ENCODE measurements at regions not wholly inside any gene's neighbourhood (a gene's known extent, or its start where the extent isn't known, plus 50 kb on each side); places are given as distances from the start of the nearest gene placed in this dataset.
"Not testable (repeated sequence)": the region's sequence is repeated elsewhere in the genome, so short reads cannot be mapped to it uniquely, and the experiment has no call there.

DNA sequence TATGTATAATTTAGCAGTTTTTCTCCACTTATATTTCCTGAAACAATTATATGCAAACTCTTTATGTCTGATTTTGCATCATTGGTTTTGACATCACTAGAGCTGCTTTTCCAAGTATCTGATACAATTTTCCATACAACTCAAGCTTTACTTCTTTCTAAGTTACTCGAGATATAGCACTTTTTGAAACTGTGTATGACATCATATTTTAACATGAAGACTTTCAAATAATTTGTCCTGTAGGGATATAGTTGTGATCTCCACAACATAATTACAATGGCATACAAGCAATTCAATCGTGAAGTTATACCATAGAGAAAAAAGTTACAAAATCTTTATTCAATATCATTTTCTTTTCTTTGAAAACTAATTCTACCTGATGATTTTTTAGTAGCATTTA is 173.0 kb downstream of the LEPR start:
- DNase-seq, result no peak

DNA sequence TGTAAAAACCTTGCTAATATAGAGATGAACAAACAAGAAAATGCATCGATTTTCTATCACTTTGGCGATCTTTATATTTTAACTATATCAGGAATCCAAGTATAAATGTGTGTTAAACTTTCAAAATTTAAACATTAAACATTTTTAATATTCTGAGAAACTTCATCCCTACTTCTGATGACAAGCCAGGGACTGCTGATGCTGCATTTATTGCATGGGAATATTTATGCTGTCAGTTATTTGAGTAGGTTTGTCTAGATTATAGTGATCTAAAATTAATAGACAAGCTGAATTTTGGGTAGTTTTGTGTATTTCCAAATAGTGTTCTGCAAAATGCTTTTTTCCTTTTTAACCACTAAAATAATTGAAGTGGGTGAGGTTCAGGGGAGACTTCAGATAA is 175.3 kb downstream of the LEPR start:
- no peak for DNase-seq

DNA sequence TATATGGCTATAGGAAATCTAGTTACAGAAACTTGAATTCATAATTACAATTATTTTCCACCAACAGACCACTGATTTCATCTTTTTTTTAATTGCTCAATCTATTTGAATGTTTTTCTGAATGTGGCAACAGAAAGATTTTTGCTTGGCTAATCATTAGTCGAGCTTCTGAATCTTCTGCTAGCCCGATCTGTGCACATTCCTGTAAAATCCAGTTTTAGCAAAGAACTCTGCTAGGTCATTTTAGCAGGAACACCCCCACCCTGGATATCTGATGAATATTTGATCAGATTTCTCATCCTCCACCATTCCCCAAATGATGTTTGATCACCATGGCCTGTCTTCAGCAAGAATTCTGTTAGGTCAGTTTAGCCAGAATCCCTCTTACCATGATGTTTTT is 176.3 kb downstream of the LEPR start:
- DNase-seq, result no peak

DNA sequence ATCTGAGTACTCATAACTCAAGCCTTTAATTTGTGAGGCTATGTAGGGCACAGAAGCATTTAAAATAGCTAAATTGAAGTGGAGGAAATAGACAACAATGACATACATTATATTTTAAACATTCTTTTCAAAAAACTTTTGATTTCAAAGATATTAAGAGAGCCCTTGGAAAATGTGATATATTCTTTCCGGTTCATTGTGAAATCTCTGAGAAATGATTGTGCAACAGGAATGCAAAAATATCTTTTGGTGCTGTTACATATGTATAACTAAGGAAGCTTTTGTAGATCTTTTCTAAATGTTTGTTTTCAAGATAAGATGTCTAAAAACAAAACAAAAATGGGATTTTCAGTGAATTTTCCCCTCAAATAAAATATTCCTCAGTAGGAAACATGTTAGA is 185.2 kb downstream of the LEPR start:
- no peak for DNase-seq

DNA sequence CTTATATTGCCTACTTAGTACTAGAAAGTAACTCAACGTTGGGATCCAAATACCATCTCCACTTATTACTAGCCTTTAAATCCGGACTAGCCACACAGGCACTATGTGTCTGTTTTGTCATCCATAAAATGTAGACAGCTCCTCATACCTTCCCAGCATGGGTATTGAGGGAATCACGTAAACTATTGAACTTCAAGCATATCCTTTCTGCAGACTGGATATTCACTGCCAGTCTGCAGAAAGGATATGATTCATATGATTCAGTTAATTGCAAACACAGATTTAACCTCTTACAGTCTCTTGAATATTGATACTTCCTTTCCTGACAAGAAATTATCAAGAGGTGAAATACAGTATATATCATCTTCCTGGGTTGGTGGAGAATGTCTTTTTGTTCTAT is 186.0 kb downstream of the LEPR start:
- no peak for DNase-seq

DNA sequence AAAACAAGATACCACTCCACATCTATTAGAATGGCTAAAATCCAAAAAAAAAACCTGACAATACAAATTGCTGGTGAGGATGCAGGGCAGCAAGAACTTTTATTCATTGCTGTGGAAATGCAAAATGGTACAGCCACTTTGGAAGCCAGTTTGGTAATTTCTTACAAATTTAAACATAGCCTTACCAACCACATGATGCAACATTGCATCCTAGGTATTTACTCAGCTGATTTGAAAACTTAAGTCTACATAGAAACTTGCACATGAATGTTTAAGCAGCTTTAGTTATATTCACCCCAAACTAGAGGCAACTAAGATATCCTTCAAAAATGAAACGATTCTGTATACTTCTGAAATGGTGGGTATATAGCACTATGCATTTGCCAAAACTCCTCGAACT is 178.8 kb upstream of the PDE4B start:
- no peak for DNase-seq

DNA sequence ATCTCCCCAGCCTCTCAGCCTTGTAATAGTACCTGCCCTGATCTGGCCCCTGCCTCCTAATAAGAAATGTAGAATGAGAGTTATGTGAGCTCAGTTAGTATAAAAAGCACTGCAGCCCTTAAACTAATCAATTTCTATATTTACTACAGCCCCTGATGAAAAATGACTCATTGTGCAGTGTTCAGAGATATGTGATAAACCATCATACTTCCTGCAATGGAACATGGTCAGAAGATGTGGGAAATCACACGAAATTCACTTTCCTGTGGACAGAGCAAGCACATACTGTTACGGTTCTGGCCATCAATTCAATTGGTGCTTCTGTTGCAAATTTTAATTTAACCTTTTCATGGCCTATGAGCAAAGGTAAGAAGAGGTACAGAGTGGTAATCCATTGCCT is 176.8 kb upstream of the PDE4B start:
- no peak for DNase-seq

DNA sequence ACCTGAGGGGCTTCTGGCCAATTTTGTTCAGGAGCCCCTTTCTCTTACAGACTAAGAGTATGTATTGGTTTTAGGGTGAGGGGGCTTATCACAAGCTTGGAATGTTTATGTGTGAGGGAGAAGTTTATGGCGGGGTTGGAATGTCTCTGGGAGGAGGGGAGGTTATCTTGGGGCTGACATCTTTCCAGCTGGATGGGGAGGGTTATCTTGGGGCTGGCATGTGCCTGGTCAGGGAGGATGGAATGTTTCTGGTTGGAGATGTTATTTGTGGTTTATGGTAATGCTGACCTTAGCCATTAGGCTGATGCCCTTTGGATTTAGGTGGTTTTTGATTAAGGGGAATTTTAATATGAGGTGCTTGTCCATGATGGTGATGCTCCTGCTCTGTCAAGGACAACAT is 171.0 kb upstream of the PDE4B start:
- not testable (repeated sequence) for DNase-seq

DNA sequence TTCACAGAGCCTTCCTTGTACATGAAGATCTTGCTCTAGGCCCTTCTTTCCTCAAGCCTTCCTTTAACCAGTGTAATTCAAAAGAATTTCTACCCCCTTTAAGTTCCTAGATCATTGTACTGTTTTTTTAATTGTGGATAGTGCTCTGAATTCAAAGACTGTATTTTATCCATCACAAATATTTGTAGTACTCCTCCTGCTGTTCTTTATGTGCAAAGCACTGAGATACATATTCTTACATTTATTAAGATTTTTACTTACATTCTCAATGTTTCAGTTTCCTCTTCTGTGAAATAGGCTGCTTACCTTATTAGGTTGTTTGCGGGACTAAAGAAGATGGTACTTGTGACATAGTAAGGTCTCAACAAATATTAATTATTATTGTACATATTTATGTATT is 168.8 kb upstream of the PDE4B start:
- DNase-seq, result no peak

DNA sequence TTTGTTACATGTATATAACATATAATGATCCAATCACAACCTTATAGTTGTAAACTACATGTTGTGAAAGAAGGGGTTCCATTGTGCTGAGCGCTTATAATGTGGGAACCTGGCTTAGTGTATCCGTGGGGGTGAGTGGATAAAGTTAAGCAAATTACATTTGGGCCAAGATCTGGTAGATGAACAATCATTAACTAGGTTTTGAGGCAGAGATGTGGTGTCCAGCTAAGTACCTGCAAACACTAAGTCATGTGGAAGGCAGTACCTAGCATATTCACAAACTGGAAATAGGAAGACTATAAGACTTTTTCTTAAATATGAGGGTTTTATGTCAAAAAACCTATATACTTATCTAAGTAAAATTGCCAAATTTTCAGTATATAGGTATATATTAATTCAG is 167.2 kb upstream of the PDE4B start:
- DNase-seq, result no peak

DNA sequence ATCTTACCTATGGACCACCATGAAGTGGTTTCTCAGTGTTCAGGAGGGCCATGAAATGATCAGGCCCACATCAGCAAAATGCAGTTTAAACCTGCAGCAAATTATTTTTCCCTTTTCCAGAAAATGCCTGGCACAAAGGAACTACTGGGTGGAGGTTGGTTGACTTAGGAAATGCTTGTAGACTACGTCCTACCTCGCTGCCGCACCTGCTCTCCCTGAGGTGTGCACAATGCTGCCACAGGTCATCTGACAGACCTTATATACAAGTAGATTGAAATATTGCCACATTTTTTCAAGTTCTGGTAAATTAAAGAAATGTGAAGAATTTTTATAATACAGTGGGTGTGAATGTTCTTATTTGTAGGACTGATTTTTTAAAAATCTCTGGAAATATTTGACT is 166.7 kb upstream of the PDE4B start:
- DNase-seq, result no peak

DNA sequence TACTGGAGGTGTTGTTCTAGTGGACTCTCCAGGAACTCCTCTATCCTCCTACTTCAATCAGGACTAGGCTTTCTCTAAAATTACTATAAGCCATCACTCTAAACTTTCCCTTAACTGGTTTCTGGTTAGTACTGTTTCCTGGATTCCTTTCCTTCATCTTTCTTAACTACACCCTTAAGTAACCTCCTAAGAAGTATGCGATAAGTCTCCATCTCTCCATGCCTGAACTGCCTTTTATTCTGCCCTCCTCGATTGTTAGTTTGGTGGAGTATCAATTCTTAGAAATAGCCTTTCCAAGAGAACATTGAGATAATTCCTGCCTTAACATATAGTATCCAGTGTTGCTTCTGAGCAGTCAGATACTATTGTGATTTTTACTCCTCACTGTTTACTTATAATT is 162.9 kb upstream of the PDE4B start:
- DNase-seq, result no peak

DNA sequence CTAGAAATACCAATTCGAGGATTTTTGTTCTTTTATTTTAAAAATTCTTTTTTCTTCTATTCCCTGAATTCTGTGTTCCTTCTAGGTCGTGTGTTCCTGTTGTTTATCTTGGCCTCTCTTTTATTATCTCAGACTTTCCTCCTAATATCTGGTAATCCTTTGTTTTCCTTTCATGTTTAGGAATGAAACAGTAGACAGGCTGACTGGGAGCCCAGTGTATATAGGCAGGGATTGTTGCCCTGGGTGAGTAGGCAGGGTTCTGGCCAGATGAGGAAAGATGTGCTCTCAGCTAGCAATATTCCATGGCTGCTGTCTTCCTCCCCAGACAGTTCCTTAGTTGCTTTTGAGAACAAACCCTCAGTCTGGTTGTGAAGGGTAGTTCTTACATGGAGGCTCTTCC is 161.8 kb upstream of the PDE4B start:
- DNase-seq, result no peak

DNA sequence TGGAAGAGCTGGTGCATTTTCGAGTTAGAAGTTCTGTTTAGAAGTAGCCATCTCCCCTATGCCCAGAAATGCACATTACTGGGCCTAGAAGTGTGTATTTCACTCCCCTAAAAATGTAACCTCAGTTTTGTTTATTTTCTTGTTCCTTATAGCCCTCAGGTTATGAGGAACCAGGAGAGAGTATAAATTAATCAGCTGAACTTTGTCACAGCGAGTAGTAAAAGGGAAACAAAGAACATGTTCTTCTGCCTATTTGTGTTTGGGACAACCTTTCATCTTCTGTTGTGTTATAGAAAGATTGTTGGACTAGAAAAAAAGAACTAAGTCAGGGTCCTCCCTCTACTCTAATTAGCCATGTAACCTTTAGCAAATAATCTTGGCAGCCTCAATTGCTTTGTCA is 160.5 kb upstream of the PDE4B start:
- DNase-seq, result no peak

DNA sequence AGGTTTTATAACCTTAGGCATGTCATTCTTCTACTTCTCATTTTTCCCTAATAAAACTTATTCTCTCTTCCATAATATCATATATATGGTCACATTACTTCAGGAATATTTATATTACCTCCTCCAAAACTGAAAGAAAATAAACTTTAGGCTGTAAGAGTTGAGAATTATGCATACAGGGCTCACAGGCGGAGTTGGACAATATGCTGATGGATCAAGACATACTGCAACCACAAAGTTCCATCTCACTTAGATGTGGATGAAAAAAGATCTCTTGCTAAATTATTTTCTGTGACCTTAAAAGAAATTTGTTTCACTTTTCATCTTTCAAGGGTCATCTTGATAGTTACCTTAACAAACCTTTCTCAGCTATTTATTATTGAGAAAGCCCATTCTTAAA is 152.6 kb upstream of the PDE4B start:
- no peak for DNase-seq

DNA sequence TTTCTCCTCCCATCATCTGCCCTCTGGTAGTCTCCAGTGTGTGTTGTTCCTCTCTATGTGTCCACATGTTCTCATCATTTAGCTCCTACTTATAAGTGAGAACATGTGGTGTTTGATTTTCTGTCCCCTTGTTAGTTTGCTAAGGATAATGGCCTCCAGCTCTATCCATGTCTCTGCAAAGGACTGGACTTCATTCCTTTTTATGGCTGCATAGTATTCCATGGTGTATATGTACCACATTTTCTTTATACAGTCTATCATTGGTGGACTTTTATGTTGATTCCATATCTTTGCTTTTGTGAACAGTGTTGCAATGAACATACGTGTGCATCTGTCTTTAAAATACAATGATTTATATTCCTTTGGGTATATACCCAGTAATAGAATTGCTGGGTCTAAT is 143.5 kb upstream of the PDE4B start:
- not testable (repeated sequence) for DNase-seq

DNA sequence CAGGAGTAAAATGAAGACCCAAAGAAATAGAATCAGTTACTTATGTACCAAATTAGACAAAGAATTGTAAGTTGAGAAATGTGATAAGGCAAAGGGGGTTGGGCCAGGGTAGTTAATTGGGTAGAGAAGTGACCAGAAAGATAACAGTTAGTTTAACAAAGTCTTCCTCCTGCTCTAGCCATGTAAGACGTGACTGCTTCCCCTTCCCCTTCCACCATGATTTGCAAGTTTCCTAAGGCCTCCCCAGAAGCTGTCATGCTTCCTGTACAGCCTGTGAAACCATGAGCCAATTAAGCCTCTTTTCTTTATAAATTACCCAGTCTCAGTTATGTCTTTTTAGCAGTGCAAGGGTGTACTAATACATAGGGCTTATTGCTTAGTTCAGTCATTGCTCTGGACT is 142.0 kb upstream of the PDE4B start:
- no peak for DNase-seq

DNA sequence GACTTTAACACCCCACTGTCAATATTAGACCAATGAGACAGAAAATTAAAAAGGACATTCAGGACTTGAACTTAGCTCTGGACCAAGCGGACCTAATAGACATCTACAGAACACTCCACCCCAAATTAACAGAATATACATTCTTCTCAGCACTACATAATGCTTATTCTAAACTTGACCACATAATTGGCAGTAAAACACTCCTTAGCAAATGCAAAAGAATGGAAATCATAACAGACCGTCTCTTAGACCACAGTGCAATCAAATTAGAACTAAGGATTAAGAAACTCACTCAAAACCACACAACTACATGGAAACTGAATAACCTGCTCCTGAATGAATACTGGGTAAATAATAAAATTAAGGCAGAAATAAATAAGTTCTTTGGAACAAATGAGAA is 138.2 kb upstream of the PDE4B start:
- DNase-seq, result not testable (repeated sequence)

DNA sequence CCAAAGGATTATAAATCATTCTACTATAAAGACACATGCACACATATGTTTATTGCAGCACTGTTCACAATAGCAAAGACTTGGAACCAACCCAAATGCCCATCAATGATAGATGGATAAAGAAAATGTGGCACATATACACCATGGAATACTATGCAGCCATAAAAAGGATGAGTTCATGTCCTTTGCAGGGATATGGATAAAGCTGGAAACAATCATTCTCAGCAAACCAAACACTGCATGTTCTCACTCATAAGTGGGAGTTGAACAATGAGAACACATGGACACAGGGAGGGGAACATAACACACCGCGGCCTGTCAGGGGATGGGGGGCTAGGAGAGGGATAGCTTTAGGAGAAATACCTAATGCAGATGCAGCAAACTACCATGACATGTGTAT is 135.1 kb upstream of the PDE4B start:
- DNase-seq, result not testable (repeated sequence)

DNA sequence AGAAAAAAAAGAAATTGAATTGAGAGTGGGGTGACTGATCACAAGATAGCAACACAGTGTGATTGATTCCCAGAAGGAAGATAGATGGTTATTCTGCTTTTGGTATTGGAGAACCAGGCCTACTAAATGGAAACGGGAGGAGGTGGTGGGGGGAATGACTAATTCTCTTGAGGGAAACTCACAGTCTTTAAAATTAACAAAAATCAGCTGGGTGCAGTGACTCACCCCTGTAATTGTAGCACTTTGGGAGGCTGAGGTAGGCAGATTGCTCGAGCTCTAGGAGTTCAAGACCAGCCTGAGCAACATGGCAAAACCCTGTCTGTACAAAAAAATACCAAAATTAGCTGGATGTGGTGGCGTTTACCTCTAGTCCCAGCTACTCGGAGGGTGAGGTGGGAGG is 134.6 kb upstream of the PDE4B start:
- DNase-seq, result no peak

DNA sequence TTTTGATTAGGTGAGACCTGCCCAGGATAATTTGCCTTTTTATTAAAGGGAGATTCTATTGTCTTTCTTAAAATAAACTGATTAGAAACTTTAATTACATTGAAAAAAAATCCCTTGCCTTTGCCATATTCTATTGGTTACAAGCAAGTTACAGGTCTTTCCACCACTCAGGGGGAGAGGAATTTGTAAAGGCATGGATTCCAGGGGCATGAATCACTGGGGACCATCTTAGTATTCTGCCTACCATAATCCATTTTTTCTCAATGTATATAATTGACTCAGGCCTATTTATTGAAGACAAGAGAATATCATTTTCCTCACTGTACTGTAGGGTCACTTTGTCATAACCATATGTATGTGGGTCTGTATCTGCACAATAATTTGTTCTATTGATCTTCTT is 124.3 kb upstream of the PDE4B start:
- DNase-seq, result no peak

DNA sequence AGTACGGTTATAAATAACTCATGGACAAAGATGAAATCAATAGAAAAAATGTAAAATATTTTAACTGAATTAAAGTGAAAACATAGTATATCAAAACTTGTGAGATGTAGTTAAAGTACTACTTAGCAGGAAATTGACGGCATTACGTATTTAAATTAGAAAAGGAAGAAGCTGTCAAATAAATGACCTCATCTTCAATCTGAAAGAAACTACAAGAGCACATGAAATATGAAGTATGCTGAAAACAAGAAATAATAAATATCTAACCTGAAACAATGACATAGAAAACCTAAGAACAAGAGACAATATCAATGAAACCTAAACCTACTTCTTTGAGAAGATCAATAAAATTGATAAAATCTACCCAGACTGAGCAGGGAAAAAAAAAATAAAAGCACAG is 122.2 kb upstream of the PDE4B start:
- DNase-seq, result no peak

DNA sequence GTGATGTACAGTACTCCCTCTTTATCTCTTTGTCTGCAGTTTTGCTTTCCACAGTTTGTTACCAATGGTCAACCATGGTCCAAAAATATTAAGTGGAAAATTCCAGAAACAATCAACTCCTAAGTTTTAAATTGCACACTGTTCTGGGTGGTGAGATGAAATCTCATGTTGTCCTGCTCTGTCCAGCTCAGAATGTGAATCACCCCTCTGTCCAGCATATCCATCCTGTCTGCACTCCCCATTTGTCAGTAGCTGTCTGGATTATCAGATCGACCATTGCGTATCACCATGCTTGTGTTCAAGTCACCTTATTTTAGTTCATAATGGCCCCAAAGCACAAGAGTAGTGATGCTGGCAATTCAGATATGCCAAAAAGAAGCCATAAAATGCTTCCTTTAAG is 118.2 kb upstream of the PDE4B start:
- no peak for DNase-seq

DNA sequence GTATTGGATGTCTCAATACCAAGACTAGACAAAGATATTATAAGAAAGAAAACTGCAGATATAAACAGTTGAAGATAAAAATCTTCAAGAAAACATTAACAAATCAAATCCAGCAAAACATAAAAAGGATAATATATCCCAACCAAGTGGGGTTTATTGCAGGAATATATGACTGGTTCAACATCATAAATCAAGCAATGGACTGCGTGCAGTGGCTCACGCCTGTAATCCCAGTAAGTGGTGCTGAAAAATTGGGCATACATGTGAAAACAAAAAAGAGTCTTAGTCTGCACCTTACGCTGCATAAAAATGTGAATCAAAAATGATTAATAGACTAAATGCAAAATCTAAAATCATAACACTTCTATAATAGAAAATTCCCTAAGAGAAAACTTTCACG is 112.9 kb upstream of the PDE4B start:
- no peak for DNase-seq

DNA sequence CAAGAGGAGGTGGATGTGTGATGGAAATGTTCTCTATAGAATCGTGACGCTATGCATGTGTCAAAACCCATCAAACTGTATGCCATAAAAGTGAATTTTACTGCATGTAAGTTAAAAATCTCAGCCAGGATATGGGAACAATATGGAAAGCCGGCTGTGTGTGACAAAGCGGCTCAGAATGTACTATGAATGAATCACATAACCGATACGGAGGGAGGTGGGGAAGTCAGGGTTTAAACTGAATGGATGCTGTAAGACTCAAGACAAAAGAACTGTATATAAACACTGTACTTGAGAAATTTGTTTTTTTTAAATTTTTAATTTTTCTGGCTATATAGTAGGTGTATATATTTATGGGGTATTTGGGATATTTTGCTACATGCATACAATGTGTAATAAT is 111.6 kb upstream of the PDE4B start:
- DNase-seq, result peak; percentile 42

DNA sequence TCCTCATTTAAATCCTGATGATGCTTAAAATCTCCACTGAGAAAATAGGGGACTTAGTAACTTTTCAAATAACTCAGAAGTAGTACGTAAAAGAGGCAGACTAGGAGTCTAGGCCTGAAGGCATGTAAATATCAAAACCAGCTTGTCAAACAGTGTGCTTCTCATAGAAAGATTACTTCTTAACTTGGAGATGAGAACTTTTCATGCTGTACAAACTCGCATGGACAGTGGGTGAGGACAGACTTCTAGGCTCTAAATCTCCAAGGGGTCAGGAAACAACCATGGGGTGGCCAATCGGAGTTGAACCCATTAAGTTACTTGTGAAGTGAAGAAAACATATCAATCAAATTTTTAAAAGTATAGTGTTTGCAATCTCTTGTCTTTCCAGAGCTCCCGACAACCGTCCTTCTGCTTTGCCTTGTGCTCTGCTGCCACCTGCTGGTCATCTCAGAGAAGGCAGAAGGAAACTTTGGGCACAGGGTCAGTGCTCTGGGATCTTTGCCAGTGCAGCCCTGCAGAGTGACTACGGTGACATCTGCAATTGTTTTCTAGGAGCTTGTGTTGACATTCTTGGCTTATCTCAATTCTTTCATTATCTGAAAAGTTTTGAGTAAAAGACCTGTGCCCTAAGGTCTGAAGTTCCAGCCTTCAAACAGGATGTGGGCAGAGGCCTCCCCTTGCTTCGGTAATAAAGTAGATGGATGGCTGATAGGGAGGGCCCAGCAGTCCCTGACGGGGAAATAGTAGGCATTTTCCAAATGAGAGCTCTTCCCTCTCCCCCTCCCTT is 105.1 kb upstream of the PDE4B start:
- DNase-seq, result no peak
